ENCODE measurements at regions not wholly inside any gene's neighbourhood (a gene's known extent, or its start where the extent isn't known, plus 50 kb on each side); places are given as distances from the start of the nearest gene placed in this dataset.

GRCh38 chr11:86161336-86161735 lies 83.2 kb upstream of the EED start:
- Mint-ChIP-seq H3K27me3 (peaks cover 12% of the 10 kb centered on the region), H3K4me3 (no peak overlapping the region), H3K27ac (no peak overlapping the region), H3K4me1 (ENCODE audit: unreplicated experiment) (peaks cover 5% of the 10 kb centered on the region), H3K9me3 (no peaks in the 10 kb centered on the region), H3K36me3 (no peaks in the 10 kb centered on the region)
- DNase-seq (ENCODE audit: extremely low spot score, unreplicated experiment) = no peak
- TF ChIP-seq CTCF (conservative IDR thresholded peaks at IDR 0.05) = no peak

DNA sequence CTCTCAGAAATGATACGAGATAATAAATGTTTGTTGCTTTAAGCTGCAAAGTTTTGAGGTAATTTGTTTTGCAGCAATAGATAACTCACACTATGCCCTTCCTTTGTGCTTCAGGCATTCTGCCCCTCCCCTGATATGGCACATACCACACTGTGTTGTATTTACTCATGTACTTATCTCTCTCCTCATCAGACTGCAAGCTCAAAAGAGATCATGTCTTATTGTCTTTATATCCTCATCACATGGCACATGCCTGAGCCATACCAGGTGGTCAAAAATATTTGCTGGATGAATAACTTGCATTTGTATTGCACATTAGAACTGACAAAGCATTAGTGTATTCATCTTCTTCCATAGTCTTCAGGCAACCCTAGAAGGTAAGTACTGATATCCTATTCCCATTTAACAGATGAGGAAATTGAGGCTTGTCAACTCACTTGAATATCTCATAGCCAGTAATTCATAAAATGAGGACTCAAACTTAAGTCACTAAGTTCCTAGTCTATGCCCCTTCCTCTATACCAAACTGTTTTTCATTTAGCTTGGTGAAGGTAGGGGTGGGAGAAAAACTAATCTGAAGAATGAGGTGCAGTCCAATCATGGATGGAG lies 83.9 kb upstream of the EED start:
- no peak for TF ChIP-seq CTCF (conservative IDR thresholded peaks at IDR 0.05)

GRCh38 chr11:86159581-86159891 lies 85.0 kb upstream of the EED start:
- H3K4me3 Mint-ChIP-seq = no peak overlapping the region
- peaks cover 8% of the 10 kb centered on the region for H3K27me3 Mint-ChIP-seq
- H3K9me3 Mint-ChIP-seq = no peaks in the 10 kb centered on the region
- no peaks in the 10 kb centered on the region for H3K36me3 Mint-ChIP-seq
- peaks cover 5% of the 10 kb centered on the region for H3K4me1 Mint-ChIP-seq (ENCODE audit: unreplicated experiment)
- no peak for DNase-seq (ENCODE audit: extremely low spot score, unreplicated experiment)
- no peak overlapping the region for H3K27ac Mint-ChIP-seq
- no peak for TF ChIP-seq CTCF (conservative IDR thresholded peaks at IDR 0.05)

More for the DNA sequence above, 83.9 kb upstream of the EED start:
- peaks cover 5% of the 10 kb centered on the region for H3K4me1 Mint-ChIP-seq (ENCODE audit: unreplicated experiment)
- peaks cover 12% of the 10 kb centered on the region for H3K27me3 Mint-ChIP-seq
- H3K4me3 Mint-ChIP-seq = no peak overlapping the region
- H3K9me3 Mint-ChIP-seq = no peaks in the 10 kb centered on the region
- no peaks in the 10 kb centered on the region for H3K36me3 Mint-ChIP-seq
- no peak for DNase-seq (ENCODE audit: extremely low spot score, unreplicated experiment)
- peak overlapping the region; percentile 24 for H3K27ac Mint-ChIP-seq

- TF ChIP-seq CTCF (conservative IDR thresholded peaks at IDR 0.05) = no peak
- Mint-ChIP-seq H3K36me3 (no peaks in the 10 kb centered on the region), H3K9me3 (no peaks in the 10 kb centered on the region), H3K4me1 (ENCODE audit: unreplicated experiment) (peaks cover 5% of the 10 kb centered on the region), H3K27ac (peak overlapping the region; percentile 72), H3K27me3 (peaks cover 6% of the 10 kb centered on the region), H3K4me3 (no peak overlapping the region)
- no peak for DNase-seq (ENCODE audit: extremely low spot score, unreplicated experiment)
These were observed 85.6 kb upstream of the EED start for GRCh38 chr11:86158704-86159580.

GRCh38 chr11:86157797-86158378 lies 86.7 kb upstream of the EED start:
- Mint-ChIP-seq H3K4me3 (no peak overlapping the region), H3K9me3 (no peaks in the 10 kb centered on the region), H3K36me3 (no peaks in the 10 kb centered on the region), H3K27me3 (no peaks in the 10 kb centered on the region), H3K27ac (no peak overlapping the region), H3K4me1 (ENCODE audit: unreplicated experiment) (peaks cover 5% of the 10 kb centered on the region)
- TF ChIP-seq CTCF (conservative IDR thresholded peaks at IDR 0.05) = no peak
- DNase-seq (ENCODE audit: extremely low spot score, unreplicated experiment) = no peak

All from type B pancreatic cell (in vitro differentiated cells).